Mesothelial cell of epicardium (in vitro differentiated cells): ENCODE measurements at regions not wholly inside any gene's neighbourhood (a gene's known extent, or its start where the extent isn't known, plus 50 kb on each side); places are given as distances from the start of the nearest gene placed in this dataset.
"Not testable (repeated sequence)": the region's sequence is repeated elsewhere in the genome, so short reads cannot be mapped to it uniquely, and the experiment has no call there.

Experiments used
- DNase-seq, 2 experiments: peaks; one replicate each; pipeline ENCODE4 v3.0.0; 2021; ENCODE audit warnings: low spot score in 2 of 2; ENCODE audit not compliant: unreplicated experiment in 2 of 2
- H3K27ac Mint-ChIP-seq: 2 replicates; pipeline ENCODE4 v1.8.0; 2021; ENCODE audit warnings: mixed read lengths
- H3K27me3 Mint-ChIP-seq: 2 replicates; pipeline ENCODE4 v1.8.0; 2021; ENCODE audit warnings: low read depth, mixed read lengths
- H3K36me3 Mint-ChIP-seq: 2 replicates; pipeline ENCODE4 v1.8.0; 2021; ENCODE audit warnings: mixed read lengths
- H3K4me1 Mint-ChIP-seq: 2 replicates; pipeline ENCODE4 v1.8.0; 2021; ENCODE audit warnings: mixed read lengths
- H3K4me3 Mint-ChIP-seq: 2 replicates; pipeline ENCODE4 v1.8.0; 2021; ENCODE audit warnings: mild to moderate bottlenecking, moderate library complexity, mixed read lengths
- H3K9me3 Mint-ChIP-seq: 2 replicates; pipeline ENCODE4 v1.8.0; 2021; ENCODE audit warnings: mixed read lengths
- CTCF ChIP-seq: fragments of 200-600 bp; sonication (generic); IDR thresholded peaks from one replicate; pipeline ENCODE4 v1.5.0; 2021; ENCODE audit warnings: antibody characterized with exemption; ENCODE audit not compliant: unreplicated experiment

DNA sequence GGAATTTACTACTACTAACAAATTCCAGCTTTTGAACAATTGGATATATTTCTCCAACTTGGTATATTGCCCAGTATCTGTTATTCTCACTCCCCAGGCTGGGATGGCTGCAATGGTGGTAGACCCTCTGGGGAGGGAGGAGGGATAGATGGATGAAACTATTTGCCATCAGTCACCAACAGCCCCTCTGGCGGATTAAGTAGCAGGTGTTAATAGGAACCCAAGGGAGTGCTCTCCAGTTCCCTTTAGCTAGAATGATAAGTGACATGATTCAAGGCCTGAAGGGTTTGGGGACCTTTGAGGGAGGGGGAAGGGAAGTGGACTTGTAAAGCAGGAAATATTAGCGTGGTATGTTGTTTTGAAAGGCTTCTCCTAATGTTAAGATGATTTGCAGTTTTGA lies 824.0 kb upstream of the ARRDC3 start:
- TF ChIP-seq CTCF: no peak
- Mint-ChIP-seq H3K4me3 (no peak overlapping the region), H3K9me3 (peaks cover 28% of the 10 kb centered on the region), H3K27ac (no peak overlapping the region), H3K27me3 (no peaks in the 10 kb centered on the region), H3K4me1 (peaks cover 4% of the 10 kb centered on the region), H3K36me3 (peaks cover 4% of the 10 kb centered on the region)
- no peak for DNase-seq

DNA sequence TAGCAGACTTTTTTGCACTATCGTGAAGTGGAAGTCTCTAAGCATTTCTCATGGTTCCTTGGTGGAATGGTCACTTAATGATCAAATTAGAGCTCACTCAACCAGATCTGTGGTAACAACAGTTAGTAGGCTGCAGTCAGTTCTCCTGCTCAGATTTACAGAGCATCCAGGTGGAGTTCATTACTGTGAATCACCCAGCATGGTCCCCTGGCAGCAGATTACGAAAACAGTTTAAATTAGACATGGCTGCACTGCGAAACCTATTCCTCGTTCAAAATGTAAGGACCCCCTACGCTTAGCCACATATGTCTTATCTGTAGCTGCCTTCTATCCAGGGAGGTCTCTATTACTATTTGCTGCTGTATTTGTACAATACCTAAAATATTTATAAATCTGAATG lies 823.6 kb upstream of the ARRDC3 start:
- H3K36me3 Mint-ChIP-seq: peaks cover 4% of the 10 kb centered on the region
- DNase-seq: no peak
- no peak for TF ChIP-seq CTCF
- no peaks in the 10 kb centered on the region for H3K27me3 Mint-ChIP-seq
- peaks cover 4% of the 10 kb centered on the region for H3K4me1 Mint-ChIP-seq
- H3K27ac Mint-ChIP-seq: no peak overlapping the region
- no peak overlapping the region for H3K4me3 Mint-ChIP-seq
- H3K9me3 Mint-ChIP-seq: peaks cover 26% of the 10 kb centered on the region

- not testable (repeated sequence) for DNase-seq, H3K27ac Mint-ChIP-seq, H3K27me3 Mint-ChIP-seq, H3K36me3 Mint-ChIP-seq, H3K4me1 Mint-ChIP-seq, H3K4me3 Mint-ChIP-seq, H3K9me3 Mint-ChIP-seq
Measured at GRCh38 chr5:92199035-92199434, 815.9 kb upstream of the ARRDC3 start.

GRCh38 chr5:92181656-92182055 lies 798.5 kb upstream of the ARRDC3 start:
- Mint-ChIP-seq H3K27me3 (no peaks in the 10 kb centered on the region), H3K4me1 (peaks cover 22% of the 10 kb centered on the region), H3K27ac (no peak overlapping the region), H3K4me3 (no peak overlapping the region), H3K9me3 (no peaks in the 10 kb centered on the region), H3K36me3 (no peaks in the 10 kb centered on the region)
- no peak for DNase-seq
- no peak for TF ChIP-seq CTCF

- Mint-ChIP-seq H3K27me3 (no peaks in the 10 kb centered on the region), H3K9me3 (no peaks in the 10 kb centered on the region), H3K4me3 (no peak overlapping the region), H3K27ac (no peak overlapping the region), H3K4me1 (peaks cover 17% of the 10 kb centered on the region), H3K36me3 (no peaks in the 10 kb centered on the region)
- no peak for DNase-seq
- TF ChIP-seq CTCF: no peak
Measured at GRCh38 chr5:92180391-92180790, 797.3 kb upstream of the ARRDC3 start.

DNA sequence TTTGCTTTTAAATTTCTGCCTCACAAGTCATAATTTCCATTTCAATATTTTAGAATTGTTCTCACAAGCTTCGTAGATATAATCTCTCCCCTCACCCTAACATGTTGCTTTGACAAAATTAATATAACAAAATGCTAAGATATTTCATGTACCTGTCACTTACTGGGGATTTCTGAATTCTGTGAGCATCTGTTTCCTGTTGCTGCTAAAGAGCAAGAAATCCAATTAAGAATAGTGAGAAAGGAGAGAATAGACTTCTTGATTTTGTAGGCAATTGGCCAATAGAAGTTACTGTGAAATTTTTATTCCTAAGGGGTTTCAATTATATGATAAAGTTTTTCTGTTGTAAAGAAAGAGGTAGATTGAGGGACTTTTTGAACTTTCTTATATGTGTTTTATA lies 796.5 kb upstream of the ARRDC3 start:
- H3K4me1 Mint-ChIP-seq: peaks cover 17% of the 10 kb centered on the region
- H3K36me3 Mint-ChIP-seq: no peaks in the 10 kb centered on the region
- DNase-seq: no peak
- no peaks in the 10 kb centered on the region for H3K27me3 Mint-ChIP-seq
- H3K4me3 Mint-ChIP-seq: no peak overlapping the region
- TF ChIP-seq CTCF: no peak
- no peak overlapping the region for H3K27ac Mint-ChIP-seq
- H3K9me3 Mint-ChIP-seq: no peaks in the 10 kb centered on the region
